Endothelial cell of umbilical vein (primary cell): ENCODE measurements at regions not wholly inside any gene's neighbourhood (a gene's known extent, or its start where the extent isn't known, plus 50 kb on each side); places are given as distances from the start of the nearest gene placed in this dataset.

Experiments used
- BruUV-seq: library from RNA; stranded (reverse); fragments of 400-500 nt; replicated peaks from 2 replicates; lab custom pipeline; 2021; lab: Mats Ljungman, UMichigan
- CTCF ChIA-PET: fragments of 300-600, 350-600 bp; sonication (Branson Sonifier 250); formaldehyde crosslinking; loops from one replicate; lab custom pipeline; 2021; ENCODE audit warnings: antibody characterized with exemption, inconsistent platforms; lab: Charles Lee
- POLR2A ChIA-PET: fragments of 300-600, 350-600 bp; sonication (Branson Sonifier 250); formaldehyde crosslinking; loops from one replicate; lab custom pipeline; 2021; ENCODE audit warnings: antibody characterized with exemption, inconsistent platforms; lab: Charles Lee
- DNase-seq: peaks from one replicate; pipeline ENCODE4 v3.0.0-alpha.2; 2011; ENCODE audit warnings: low read depth, low spot score
- FAIRE-seq: peaks from 2 replicates; lab custom pipeline; 2011; peaks lifted over from hg19 to GRCh38; lab: Jason Lieb, UNC
- H2AFZ ChIP-seq: 2 replicates; pipeline ENCODE4 v1.6.0; 2012; ENCODE audit warnings: low read depth, low read length, control low read depth, inconsistent platforms
- H3K27ac ChIP-seq: 2 replicates; pipeline ENCODE4 v1.5.1; 2011; ENCODE audit warnings: low read depth, mild to moderate bottlenecking, control low read depth, low read length, moderate library complexity; ENCODE audit not compliant: insufficient read depth
- H3K27me3 ChIP-seq, 2 experiments: 2 replicates each; pipeline versions ENCODE4 v1.6.0 to v1.6.1; 2011; ENCODE audit warnings: low read length in 2 of 2, mixed read lengths in 1 of 2; ENCODE audit not compliant: control insufficient read depth in 2 of 2, insufficient read depth in 2 of 2
- H3K36me3 ChIP-seq, 2 experiments: 2 replicates in 1 of 2; 3 replicates in 1 of 2; pipeline ENCODE4 v1.5.1; 2011; ENCODE audit warnings: low read length in 2 of 2, mild to moderate bottlenecking in 1 of 2, moderate library complexity in 1 of 2; ENCODE audit not compliant: control insufficient read depth in 2 of 2, insufficient read depth in 2 of 2; ENCODE audit errors: extremely low read depth in 1 of 2
- H3K4me1 ChIP-seq: 3 replicates; pipeline ENCODE4 v1.5.1; 2011; ENCODE audit warnings: mild to moderate bottlenecking, low read length; ENCODE audit not compliant: control insufficient read depth, insufficient read depth; ENCODE audit errors: extremely low read depth
- H3K4me2 ChIP-seq: 2 replicates; pipeline ENCODE4 v1.6.1; 2011; ENCODE audit warnings: low read length, control low read depth, mixed read lengths; ENCODE audit not compliant: insufficient read depth
- H3K4me3 ChIP-seq, 3 experiments: fragments of 200-600 bp in 1 of 3; sonication (generic), shearing (Covaris generic) in 1 of 3; replicated peaks in 1 of 3; 2 replicates each; pipeline ENCODE4 v1.5.1; 2011 to 2016; ENCODE audit warnings: control low read depth in 3 of 3, low read length in 3 of 3, mild to moderate bottlenecking in 2 of 3, inconsistent platforms in 1 of 3, low read depth in 1 of 3, moderate library complexity in 1 of 3; ENCODE audit not compliant: insufficient read depth in 1 of 3
- H3K79me2 ChIP-seq: 2 replicates; pipeline ENCODE4 v1.6.0; 2012; ENCODE audit warnings: low read length, inconsistent platforms; ENCODE audit not compliant: control insufficient read depth, insufficient read depth
- H3K9ac ChIP-seq: replicated peaks from 2 replicates; pipeline ENCODE3; 2011; ENCODE audit warnings: low read length, control low read depth; ENCODE audit not compliant: insufficient read depth; ENCODE audit errors: extremely low read depth
- H3K9me1 ChIP-seq: replicated peaks from 3 replicates; pipeline ENCODE4 v1.6.0; 2011; ENCODE audit warnings: mild to moderate bottlenecking, low read length; ENCODE audit not compliant: control insufficient read depth, insufficient read depth; ENCODE audit errors: extremely low read depth
- H3K9me3 ChIP-seq: replicated peaks from 2 replicates; pipeline ENCODE4 v1.5.1; 2012; ENCODE audit warnings: low read length, inconsistent platforms; ENCODE audit not compliant: control insufficient read depth, insufficient read depth
- H4K20me1 ChIP-seq: replicated peaks from 2 replicates; pipeline ENCODE3; 2011; ENCODE audit warnings: mild to moderate bottlenecking, low read length; ENCODE audit not compliant: control insufficient read depth, insufficient read depth; ENCODE audit errors: extremely low read depth
- CTCF ChIP-seq, 2 donors: IDR thresholded peaks; 1 replicate in 1 of 2; 2 replicates in 1 of 2; pipeline ENCODE4 v1.5.1; 2011; ENCODE audit warnings: low read length in 2 of 2, mild to moderate bottlenecking in 2 of 2, moderate library complexity in 2 of 2, control low read depth in 1 of 2, inconsistent platforms in 1 of 2, low read depth in 1 of 2; ENCODE audit not compliant: insufficient read depth in 1 of 2; ENCODE audit errors: extremely low read depth in 1 of 2
- EZH2 ChIP-seq: IDR thresholded peaks from 2 replicates; pipeline ENCODE4 v1.6.1; 2012; ENCODE audit warnings: borderline replicate concordance, low read depth, mild to moderate bottlenecking, moderate library complexity, low read length, inconsistent platforms; ENCODE audit not compliant: severe bottlenecking
- FOS ChIP-seq: IDR thresholded peaks from 2 replicates; pipeline ENCODE4 v1.6.1; 2011; ENCODE audit warnings: mild to moderate bottlenecking, low read length, moderate library complexity, borderline replicate concordance; ENCODE audit not compliant: insufficient read depth
- GATA2 ChIP-seq: IDR thresholded peaks from 2 replicates; pipeline ENCODE4 v1.7.0; 2011; ENCODE audit warnings: low read depth, mild to moderate bottlenecking, moderate library complexity, mixed read lengths, low read length; ENCODE audit not compliant: insufficient read length, insufficient read depth
- JUN ChIP-seq: IDR thresholded peaks from 2 replicates; pipeline ENCODE4 v1.6.1; 2011; ENCODE audit warnings: borderline replicate concordance, low read depth; ENCODE audit not compliant: insufficient read length, insufficient read depth
- MAX ChIP-seq: IDR thresholded peaks from 2 replicates; pipeline ENCODE4 v1.6.1; 2011; ENCODE audit not compliant: insufficient read depth, insufficient read length
- MYC ChIP-seq: IDR thresholded peaks from one replicate; pipeline ENCODE4 v1.6.1; 2011; ENCODE audit warnings: mild to moderate bottlenecking, low read depth, low read length
- POLR2A ChIP-seq: IDR thresholded peaks from 2 replicates; pipeline ENCODE4 v1.6.1; 2012; ENCODE audit warnings: low read depth, mild to moderate bottlenecking, control low read depth, low read length
- POLR2AphosphoS5 ChIP-seq: IDR thresholded peaks from 2 replicates; pipeline ENCODE4 v1.6.1; 2012; ENCODE audit warnings: low read depth, mild to moderate bottlenecking, control low read depth, low read length, moderate library complexity; ENCODE audit not compliant: insufficient read depth
- dilution Hi-C: fragments of 300-500 bp; cut with MboI; formaldehyde crosslinking; loops from one replicate; pipeline ENCODE4 v1.15.0; 2019; ENCODE audit warnings: low sequenced_read_pairs; ENCODE audit not compliant: extremely low pct_ligation_motif_present
- intact Hi-C: fragments of 100-400 bp; cut with micrococcal nuclease; formaldehyde crosslinking; loops from one replicate; pipeline ENCODE4 v1.10.0; 2022

GRCh38 chr15:62588938-62589670, 424.0 kb upstream of the C2CD4B start:
- H3K4me1 ChIP-seq: no peaks in the 10 kb centered on the region
- no peaks in the 10 kb centered on the region for H4K20me1 ChIP-seq
- no peak overlapping the region for H3K4me3 ChIP-seq
- no TSS peak for BruUV-seq
- no peak for TF ChIP-seq POLR2A
- no peak for TF ChIP-seq FOS
- no peak for TF ChIP-seq GATA2
- no peak for TF ChIP-seq POLR2AphosphoS5
- TF ChIP-seq EZH2: no peak
- no peak for TF ChIP-seq MAX
- no peak for TF ChIP-seq MYC
- TF ChIP-seq CTCF (IDR thresholded peaks at IDR 0.05; ENCODE audit: extremely low read depth in 1 of 2, insufficient read depth in 1 of 2, low read depth in 1 of 2, low read length in 2 of 2): no peak
- TF ChIP-seq JUN: no peak
- dilution Hi-C loops: no loop called here
- H3K4me2 ChIP-seq: no peak overlapping the region
- H3K27me3 ChIP-seq: peaks cover 0 to 2% of the 10 kb centered on the region in 2 experiments
- intact Hi-C loops: no loop called here
- H3K36me3 ChIP-seq: no peaks in the 10 kb centered on the region
- FAIRE-seq (no peak), DNase-seq (peak; percentile 36)
- H3K9me3 ChIP-seq: no peaks in the 10 kb centered on the region
- no peak overlapping the region for H3K27ac ChIP-seq
- CTCF ChIA-PET: no interaction called here
- no peak overlapping the region for H3K9ac ChIP-seq
- no peaks in the 10 kb centered on the region for H3K79me2 ChIP-seq
- H2AFZ ChIP-seq: no peak overlapping the region
- POLR2A ChIA-PET: no interaction called here
- no peaks in the 10 kb centered on the region for H3K9me1 ChIP-seq
